ENCODE measurements at regions not wholly inside any gene's neighbourhood (a gene's known extent, or its start where the extent isn't known, plus 50 kb on each side); places are given as distances from the start of the nearest gene placed in this dataset.

- Histone ChIP-seq H2AFZ (ENCODE audit: low read length) (no peak overlapping the region), H3K79me2 (ENCODE audit: control insufficient read depth, insufficient read depth, low read length) (no peaks in the 10 kb centered on the region), H3K4me1 (ENCODE audit: control insufficient read depth, extremely low read depth, insufficient read depth, low read length) (no peaks in the 10 kb centered on the region), H3K9me3 (ENCODE audit: control insufficient read depth, insufficient read depth, low read depth, low read length) (no peaks in the 10 kb centered on the region), H4K20me1 (ENCODE audit: control insufficient read depth, extremely low read depth, insufficient read depth, low read length) (no peaks in the 10 kb centered on the region), H3K27ac (ENCODE audit: insufficient read depth, low read length) (no peak overlapping the region), H3K4me2 (ENCODE audit: extremely low read depth, insufficient read depth, low read length) (no peak overlapping the region), H3K9ac (ENCODE audit: insufficient read depth, low read length) (no peak overlapping the region), H3K36me3 (ENCODE audit: control insufficient read depth, insufficient read depth, low read length) (no peaks in the 10 kb centered on the region), H3K27me3 (ENCODE audit: control insufficient read depth, insufficient read depth, low read length) (no peaks in the 10 kb centered on the region), H3K4me3 (replicated peaks in 1 of 4; ENCODE audit: control extremely low read depth in 1 of 4, insufficient read depth in 1 of 4, low read depth in 3 of 4, low read length in 4 of 4) (no peak overlapping the region)
- no peak for TF ChIP-seq CTCF (conservative IDR thresholded peaks at IDR 0.05 in 1 of 2, IDR thresholded peaks at IDR 0.05 in 1 of 2; ENCODE audit: low read depth in 1 of 2, low read length in 2 of 2)
- TF ChIP-seq EZH2 (IDR thresholded peaks at IDR 0.05; ENCODE audit: low read length, missing control alignments) = no peak
- no peak for DNase-seq (ENCODE audit: low read depth in 2 of 2)
These were observed 273.4 kb upstream of the CDH7 start for GRCh38 chr18:65477455-65477854.

- Histone ChIP-seq H2AFZ (ENCODE audit: low read length) (no peak overlapping the region), H3K36me3 (ENCODE audit: control insufficient read depth, insufficient read depth, low read length) (no peaks in the 10 kb centered on the region), H3K27ac (ENCODE audit: insufficient read depth, low read length) (no peak overlapping the region), H3K79me2 (ENCODE audit: control insufficient read depth, insufficient read depth, low read length) (no peaks in the 10 kb centered on the region), H3K9ac (ENCODE audit: insufficient read depth, low read length) (no peak overlapping the region), H3K4me3 (replicated peaks in 1 of 4; ENCODE audit: control extremely low read depth in 1 of 4, insufficient read depth in 1 of 4, low read depth in 3 of 4, low read length in 4 of 4) (no peak overlapping the region), H3K4me1 (ENCODE audit: control insufficient read depth, extremely low read depth, insufficient read depth, low read length) (no peaks in the 10 kb centered on the region), H3K4me2 (ENCODE audit: extremely low read depth, insufficient read depth, low read length) (no peak overlapping the region), H3K9me3 (ENCODE audit: control insufficient read depth, insufficient read depth, low read depth, low read length) (no peaks in the 10 kb centered on the region), H3K27me3 (ENCODE audit: control insufficient read depth, insufficient read depth, low read length) (no peaks in the 10 kb centered on the region), H4K20me1 (ENCODE audit: control insufficient read depth, extremely low read depth, insufficient read depth, low read length) (peaks cover 1% of the 10 kb centered on the region)
- TF ChIP-seq CTCF (conservative IDR thresholded peaks at IDR 0.05 in 1 of 2, IDR thresholded peaks at IDR 0.05 in 1 of 2; ENCODE audit: low read depth in 1 of 2, low read length in 2 of 2) (no peak), EZH2 (IDR thresholded peaks at IDR 0.05; ENCODE audit: low read length, missing control alignments) (no peak)
- DNase-seq (ENCODE audit: low read depth in 2 of 2) = no peak
These were observed 281.9 kb upstream of the CDH7 start for GRCh38 chr18:65468881-65469280.

GRCh38 chr18:65464361-65464760, 286.5 kb upstream of the CDH7 start:
- no peaks in the 10 kb centered on the region for H3K79me2 ChIP-seq (ENCODE audit: control insufficient read depth, insufficient read depth, low read length)
- H3K9me3 ChIP-seq (ENCODE audit: control insufficient read depth, insufficient read depth, low read depth, low read length) = no peaks in the 10 kb centered on the region
- no peaks in the 10 kb centered on the region for H3K4me1 ChIP-seq (ENCODE audit: control insufficient read depth, extremely low read depth, insufficient read depth, low read length)
- no peak overlapping the region for H3K27ac ChIP-seq (ENCODE audit: insufficient read depth, low read length)
- TF ChIP-seq EZH2 (IDR thresholded peaks at IDR 0.05; ENCODE audit: low read length, missing control alignments) (no peak), CTCF (conservative IDR thresholded peaks at IDR 0.05 in 1 of 2, IDR thresholded peaks at IDR 0.05 in 1 of 2; ENCODE audit: low read depth in 1 of 2, low read length in 2 of 2) (no peak)
- H4K20me1 ChIP-seq (ENCODE audit: control insufficient read depth, extremely low read depth, insufficient read depth, low read length) = no peaks in the 10 kb centered on the region
- DNase-seq (ENCODE audit: low read depth in 2 of 2) = no peak
- no peaks in the 10 kb centered on the region for H3K27me3 ChIP-seq (ENCODE audit: control insufficient read depth, insufficient read depth, low read length)
- H3K4me2 ChIP-seq (ENCODE audit: extremely low read depth, insufficient read depth, low read length) = no peak overlapping the region
- H3K9ac ChIP-seq (ENCODE audit: insufficient read depth, low read length) = no peak overlapping the region
- no peak overlapping the region for H2AFZ ChIP-seq (ENCODE audit: low read length)
- no peaks in the 10 kb centered on the region for H3K36me3 ChIP-seq (ENCODE audit: control insufficient read depth, insufficient read depth, low read length)
- H3K4me3 ChIP-seq (replicated peaks in 1 of 4; ENCODE audit: control extremely low read depth in 1 of 4, insufficient read depth in 1 of 4, low read depth in 3 of 4, low read length in 4 of 4) = no peak overlapping the region

Data from fibroblast of lung (primary cell).